Right lobe of liver (tissue), 6 donors: ENCODE measurements at regions not wholly inside any gene's neighbourhood (a gene's known extent, or its start where the extent isn't known, plus 50 kb on each side); places are given as distances from the start of the nearest gene placed in this dataset.

Experiments used
- ATAC-seq, 4 donors: fragments of 200-7000 bp; cut with Tn5 transposase; one replicate each; pipeline ENCODE4 v1.9.1; 2020; ENCODE audit warnings: mild to moderate bottlenecking in 4 of 4, moderate library complexity in 4 of 4
- DNase-seq, 3 donors: peaks; one replicate each; pipeline ENCODE4 v3.0.0-alpha.2; 2020
- H3K27ac ChIP-seq, 3 donors: fragments of 200-600 bp; one replicate each; pipeline ENCODE4 v1.8.0; 2022
- H3K27me3 ChIP-seq, 2 donors: fragments of 200-600 bp; one replicate each; pipeline ENCODE4 v1.8.0; 2022
- H3K36me3 ChIP-seq, 4 donors: fragments of 200-600 bp; sonication (generic) in 1 of 4; one replicate each; pipeline versions ENCODE4 v1.5.1 to v1.8.0; 2017 to 2022; ENCODE audit warnings: control low read depth in 1 of 4
- H3K4me1 ChIP-seq, 4 donors: fragments of 200-600 bp; sonication (generic) in 1 of 4; one replicate each; pipeline versions ENCODE4 v1.5.1 to v1.8.0; 2017 to 2022; ENCODE audit warnings: control low read depth in 1 of 4
- H3K4me3 ChIP-seq, 3 donors: fragments of 200-600 bp; one replicate each; pipeline ENCODE4 v1.8.0; 2022
- H3K9me3 ChIP-seq, 4 donors: fragments of 200-600 bp; sonication (generic) in 1 of 4; one replicate each; pipeline versions ENCODE4 v1.5.1 to v1.8.0; 2017 to 2022; ENCODE audit warnings: control low read depth in 1 of 4
- CTCF ChIP-seq, 4 donors: fragments of 200-600 bp in 3 of 4; fragments of 450-650 bp in 1 of 4; IDR thresholded peaks; one replicate each; pipeline versions ENCODE4 v1.5.1 to v1.8.0; 2016 to 2022; ENCODE audit warnings: antibody characterized with exemption in 4 of 4, mild to moderate bottlenecking in 2 of 4
- POLR2A ChIP-seq: fragments of 450-650 bp; IDR thresholded peaks from one replicate; pipeline ENCODE4 v1.6.1; 2017; ENCODE audit warnings: antibody characterized with exemption, mild to moderate bottlenecking
- WGBS: methylation state at CpG from one replicate; pipeline ENCODE4 v1.1.6; 2018; ENCODE audit warnings: low coverage, low lambda C conversion rate; ENCODE audit not compliant: insufficient coverage; ENCODE audit errors: missing lambda C conversion rate; 5-methylcytosine and 5-hydroxymethylcytosine counted together
- intact Hi-C, 2 donors: fragments of 100-400 bp; cut with DNase I; formaldehyde crosslinking; loops; one replicate each; pipeline versions ENCODE4 v1.11.2 to v1.14.1; 2022
- donor health status: DM: no; HTN: yes; CAD: no.
- donor health status: DM: no; HTN: no; CAD: no.
- donor health status: DM: no; HTN: no; CAD: no.
- donor health status: DM: no; HTN: yes; CAD: no.
- donor health status: DM: no; HTN: yes; CAD: no.

GRCh38 chr16:82302042-82302727 lies 132.2 kb upstream of the MPHOSPH6 start:
- Histone ChIP-seq H3K27ac (no peak overlapping the region), H3K9me3 (no peaks in the 10 kb centered on the region), H3K4me3 (no peak overlapping the region), H3K27me3 (no peaks in the 10 kb centered on the region), H3K4me1 (no peaks in the 10 kb centered on the region), H3K36me3 (no peaks in the 10 kb centered on the region)
- no peak for DNase-seq
- WGBS: 70% methylated on average over 4 of the region's 17 CpGs
- ATAC-seq: no peak
- intact Hi-C loops: no loop called here
- no peak for TF ChIP-seq POLR2A
- no peak for TF ChIP-seq CTCF (IDR thresholded peaks at IDR 0.05)

GRCh38 chr16:82301146-82301755 lies 131.2 kb upstream of the MPHOSPH6 start:
- no peaks in the 10 kb centered on the region for H3K4me1 ChIP-seq
- H3K27me3 ChIP-seq: no peaks in the 10 kb centered on the region
- TF ChIP-seq POLR2A (no peak), CTCF (IDR thresholded peaks at IDR 0.05) (no peak)
- no peak overlapping the region for H3K27ac ChIP-seq
- DNase-seq (no peak), ATAC-seq (no peak)
- no peaks in the 10 kb centered on the region for H3K36me3 ChIP-seq
- 74% methylated on average over 3 of the region's 7 CpGs for WGBS
- intact Hi-C loops: no loop called here
- H3K9me3 ChIP-seq: no peaks in the 10 kb centered on the region
- H3K4me3 ChIP-seq: no peak overlapping the region

- no peaks in the 10 kb centered on the region for H3K36me3 ChIP-seq
- DNase-seq (no peak), ATAC-seq (no peak)
- no peaks in the 10 kb centered on the region for H3K4me1 ChIP-seq
- intact Hi-C loops: no loop called here
- no peak overlapping the region for H3K4me3 ChIP-seq
- WGBS: 87% methylated on average over 6 of the region's 6 CpGs
- H3K27me3 ChIP-seq: no peaks in the 10 kb centered on the region
- TF ChIP-seq POLR2A (no peak), CTCF (IDR thresholded peaks at IDR 0.05) (no peak)
- H3K27ac ChIP-seq: no peak overlapping the region
- H3K9me3 ChIP-seq: no peaks in the 10 kb centered on the region
Observed at GRCh38 chr16:82300374-82300951, 130.4 kb upstream of the MPHOSPH6 start.

- TF ChIP-seq CTCF (IDR thresholded peaks at IDR 0.05) (no peak), POLR2A (no peak)
Observed at GRCh38 chr16:82298472-82298871, 128.4 kb upstream of the MPHOSPH6 start.

More at GRCh38 chr16:82298472-82298871, 128.4 kb upstream of the MPHOSPH6 start:
- Histone ChIP-seq H3K27me3 (no peaks in the 10 kb centered on the region), H3K27ac (no peak overlapping the region), H3K4me1 (no peaks in the 10 kb centered on the region), H3K36me3 (no peaks in the 10 kb centered on the region), H3K4me3 (no peak overlapping the region), H3K9me3 (no peaks in the 10 kb centered on the region)
- no peak for DNase-seq
- intact Hi-C loops: no loop called here
- 64% methylated on average over 4 of the region's 5 CpGs for WGBS
- no peak for ATAC-seq
